NCI-H1417 treated with DMSO at 0.1 percent for 48 hours (cell line): ENCODE measurements at regions not wholly inside any gene's neighbourhood (a gene's known extent, or its start where the extent isn't known, plus 50 kb on each side); places are given as distances from the start of the nearest gene placed in this dataset.
"Not testable (repeated sequence)": the region's sequence is repeated elsewhere in the genome, so short reads cannot be mapped to it uniquely, and the experiment has no call there.

Source experiments
- DNase-seq: peaks from one replicate; lab custom pipeline; 2025; lab: John Stamatoyannopoulos, UW

GRCh38 chr9:7622481-7622880 is 177.1 kb downstream of the DMAC1 start:
- DNase-seq: no peak

GRCh38 chr9:7615344-7615743 is 184.2 kb downstream of the DMAC1 start:
- DNase-seq: no peak

GRCh38 chr9:7613931-7614330 is 185.6 kb downstream of the DMAC1 start:
- DNase-seq: no peak

GRCh38 chr9:7608261-7608660 is 191.3 kb downstream of the DMAC1 start:
- no peak for DNase-seq

- no peak for DNase-seq
Measured at GRCh38 chr9:7607421-7607820, 192.2 kb downstream of the DMAC1 start.

GRCh38 chr9:7606591-7606990 is 193.0 kb downstream of the DMAC1 start:
- no peak for DNase-seq

GRCh38 chr9:7601739-7602138 is 197.8 kb downstream of the DMAC1 start:
- no peak for DNase-seq

- DNase-seq: no peak
Measured at GRCh38 chr9:7597716-7598115, 201.9 kb downstream of the DMAC1 start.

- no peak for DNase-seq
Measured at GRCh38 chr9:7592321-7593316, 207.0 kb downstream of the DMAC1 start.

- no peak for DNase-seq
Measured at GRCh38 chr9:7591501-7591900, 208.1 kb downstream of the DMAC1 start.

GRCh38 chr9:7580568-7580967 is 219.0 kb downstream of the DMAC1 start:
- no peak for DNase-seq

- no peak for DNase-seq
Measured at GRCh38 chr9:7579351-7579750, 220.2 kb downstream of the DMAC1 start.

- DNase-seq: no peak
Measured at GRCh38 chr9:7578951-7579350, 220.6 kb downstream of the DMAC1 start.

GRCh38 chr9:7570107-7570720 is 229.4 kb downstream of the DMAC1 start:
- DNase-seq: no peak

GRCh38 chr9:7567687-7568086 is 231.9 kb downstream of the DMAC1 start:
- DNase-seq: no peak

- no peak for DNase-seq
Measured at GRCh38 chr9:7561527-7562080, 238.0 kb downstream of the DMAC1 start.

GRCh38 chr9:7560669-7561305 is 238.8 kb downstream of the DMAC1 start:
- no peak for DNase-seq

GRCh38 chr9:7554699-7555098 is 244.9 kb downstream of the DMAC1 start:
- no peak for DNase-seq

- DNase-seq: not testable (repeated sequence)
Measured at GRCh38 chr9:7552706-7553105, 246.9 kb downstream of the DMAC1 start.

GRCh38 chr9:7549249-7549648 is 250.3 kb downstream of the DMAC1 start:
- no peak for DNase-seq

GRCh38 chr9:7546261-7546660 is 253.3 kb downstream of the DMAC1 start:
- DNase-seq: no peak

- DNase-seq: no peak
Measured at GRCh38 chr9:7545371-7546165, 254.0 kb downstream of the DMAC1 start.
